ENCODE measurements at regions not wholly inside any gene's neighbourhood (a gene's known extent, or its start where the extent isn't known, plus 50 kb on each side); places are given as distances from the start of the nearest gene placed in this dataset.

DNA sequence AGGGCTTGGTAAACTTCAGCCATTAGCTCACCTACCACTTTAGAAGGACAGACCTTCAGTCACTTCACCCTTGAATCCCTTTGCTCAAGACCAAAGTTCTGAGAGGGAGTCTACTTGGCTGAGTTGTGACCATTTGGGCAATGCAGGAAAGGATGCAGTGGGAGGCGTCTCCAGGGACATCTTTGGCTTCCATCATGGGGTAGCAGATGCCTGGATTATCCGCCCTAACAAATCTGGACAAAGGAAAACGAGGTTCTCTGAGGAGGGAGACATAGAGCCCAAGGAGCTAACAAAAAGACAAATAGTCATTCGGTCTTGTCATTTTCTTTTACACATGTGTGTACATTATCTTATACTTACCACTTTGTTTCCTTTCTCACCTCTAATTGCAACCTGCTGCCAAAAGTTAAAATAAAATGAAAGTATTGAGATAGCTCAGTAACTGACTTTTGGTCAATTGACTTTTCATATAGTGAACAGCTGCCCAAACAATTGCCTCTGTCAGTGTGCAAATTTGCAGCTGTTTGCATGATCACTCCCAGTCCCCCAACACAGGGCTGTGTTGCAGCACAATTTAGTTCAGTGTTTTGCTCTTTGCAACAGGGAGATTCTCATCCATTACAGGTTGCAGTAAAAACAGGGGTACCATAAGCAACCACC lies 108.9 kb upstream of the EEF2KMT start:
- no peak for TF ChIP-seq FOXM1 (IDR thresholded peaks at IDR 0.05; ENCODE audit: borderline replicate concordance, low read depth)
- no peak for TF ChIP-seq YY1 (IDR thresholded peaks at IDR 0.05; ENCODE audit: low read depth)
- TF ChIP-seq CREB1 (IDR thresholded peaks at IDR 0.05; ENCODE audit: low read depth): no peak

DNA sequence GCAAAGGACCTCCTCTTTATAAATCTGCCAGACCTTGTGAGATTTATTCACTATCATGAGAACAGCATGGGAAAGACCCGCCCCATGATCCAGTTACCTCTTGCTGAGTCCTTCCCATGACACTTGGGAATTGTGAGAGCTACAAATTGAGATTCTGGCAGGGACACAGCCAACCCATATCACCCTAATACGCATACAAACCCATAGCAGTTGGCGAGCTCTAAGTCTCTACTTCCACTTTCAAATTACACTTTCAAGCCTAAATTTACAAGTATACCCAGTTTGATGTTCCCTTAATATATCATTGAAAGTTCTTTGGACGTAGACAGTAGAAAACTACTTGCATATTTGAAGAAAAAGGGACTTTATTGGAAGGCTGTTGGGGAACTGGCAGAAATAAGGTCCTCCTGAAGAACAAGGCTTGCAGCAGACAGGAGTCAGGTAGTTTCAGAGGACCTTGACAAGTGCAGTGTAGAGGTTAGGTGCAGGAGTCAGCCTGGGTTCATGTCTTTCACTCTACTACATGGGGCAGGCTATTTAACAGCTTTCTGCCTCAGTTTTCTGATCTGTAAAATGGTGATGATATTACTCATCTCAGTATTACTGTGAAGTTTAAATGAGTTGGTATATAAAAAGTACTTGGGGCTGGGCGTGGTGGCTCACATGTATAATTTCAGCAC lies 107.9 kb upstream of the EEF2KMT start:
- no peak for TF ChIP-seq CREB1 (IDR thresholded peaks at IDR 0.05; ENCODE audit: low read depth)
- TF ChIP-seq RAD21 (IDR thresholded peaks at IDR 0.05; ENCODE audit: low read depth): no peak
- TF ChIP-seq EGR1 (IDR thresholded peaks at IDR 0.05): no peak
- no peak for TF ChIP-seq CEBPB (IDR thresholded peaks at IDR 0.05)
- TF ChIP-seq TAF1 (IDR thresholded peaks at IDR 0.05; ENCODE audit: low read depth): no peak
- no peak for TF ChIP-seq TCF12 (IDR thresholded peaks at IDR 0.05; ENCODE audit: low read depth)
- no peak for TF ChIP-seq TEAD4 (IDR thresholded peaks at IDR 0.05)

DNA sequence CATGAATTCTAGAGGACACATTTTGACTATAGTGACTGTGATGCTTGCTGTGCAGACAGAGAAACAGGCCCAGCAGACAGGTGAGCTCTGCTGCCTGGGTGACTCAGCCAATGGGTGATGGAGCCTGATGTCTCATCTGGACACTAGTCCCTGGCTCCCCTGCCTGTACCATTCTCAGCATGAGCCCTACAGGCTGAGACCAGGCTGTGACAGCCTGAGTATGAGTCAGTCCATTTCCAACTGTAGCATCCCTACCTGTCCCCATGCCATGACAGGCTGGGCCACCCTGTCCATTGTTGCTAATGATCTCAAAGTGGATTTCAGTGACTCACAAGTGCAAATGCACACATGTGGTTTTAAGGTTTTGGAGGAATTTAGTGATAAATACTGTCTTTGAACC lies 102.5 kb upstream of the EEF2KMT start:
- TF ChIP-seq RAD21 (IDR thresholded peaks at IDR 0.05; ENCODE audit: low read depth) (no peak), EP300 (IDR thresholded peaks at IDR 0.05; ENCODE audit: borderline replicate concordance) (no peak), CEBPB (IDR thresholded peaks at IDR 0.05) (no peak), FOXM1 (IDR thresholded peaks at IDR 0.05; ENCODE audit: borderline replicate concordance, low read depth) (no peak), ZBTB7A (IDR thresholded peaks at IDR 0.05; ENCODE audit: low read depth) (no peak), NFIC (IDR thresholded peaks at IDR 0.05) (no peak), CREB1 (IDR thresholded peaks at IDR 0.05; ENCODE audit: low read depth) (no peak), TAF1 (IDR thresholded peaks at IDR 0.05; ENCODE audit: low read depth) (no peak), MAX (IDR thresholded peaks at IDR 0.05) (no peak)
- TF ChIP-seq, protein P1, sequence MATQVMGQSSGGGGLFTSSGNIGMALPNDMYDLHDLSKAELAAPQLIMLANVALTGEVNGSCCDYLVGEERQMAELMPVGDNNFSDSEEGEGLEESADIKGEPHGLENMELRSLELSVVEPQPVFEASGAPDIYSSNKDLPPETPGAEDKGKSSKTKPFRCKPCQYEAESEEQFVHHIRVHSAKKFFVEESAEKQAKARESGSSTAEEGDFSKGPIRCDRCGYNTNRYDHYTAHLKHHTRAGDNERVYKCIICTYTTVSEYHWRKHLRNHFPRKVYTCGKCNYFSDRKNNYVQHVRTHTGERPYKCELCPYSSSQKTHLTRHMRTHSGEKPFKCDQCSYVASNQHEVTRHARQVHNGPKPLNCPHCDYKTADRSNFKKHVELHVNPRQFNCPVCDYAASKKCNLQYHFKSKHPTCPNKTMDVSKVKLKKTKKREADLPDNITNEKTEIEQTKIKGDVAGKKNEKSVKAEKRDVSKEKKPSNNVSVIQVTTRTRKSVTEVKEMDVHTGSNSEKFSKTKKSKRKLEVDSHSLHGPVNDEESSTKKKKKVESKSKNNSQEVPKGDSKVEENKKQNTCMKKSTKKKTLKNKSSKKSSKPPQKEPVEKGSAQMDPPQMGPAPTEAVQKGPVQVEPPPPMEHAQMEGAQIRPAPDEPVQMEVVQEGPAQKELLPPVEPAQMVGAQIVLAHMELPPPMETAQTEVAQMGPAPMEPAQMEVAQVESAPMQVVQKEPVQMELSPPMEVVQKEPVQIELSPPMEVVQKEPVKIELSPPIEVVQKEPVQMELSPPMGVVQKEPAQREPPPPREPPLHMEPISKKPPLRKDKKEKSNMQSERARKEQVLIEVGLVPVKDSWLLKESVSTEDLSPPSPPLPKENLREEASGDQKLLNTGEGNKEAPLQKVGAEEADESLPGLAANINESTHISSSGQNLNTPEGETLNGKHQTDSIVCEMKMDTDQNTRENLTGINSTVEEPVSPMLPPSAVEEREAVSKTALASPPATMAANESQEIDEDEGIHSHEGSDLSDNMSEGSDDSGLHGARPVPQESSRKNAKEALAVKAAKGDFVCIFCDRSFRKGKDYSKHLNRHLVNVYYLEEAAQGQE (IDR thresholded peaks at IDR 0.05; ENCODE audit: low read depth): no peak
- TF ChIP-seq, protein P2, sequence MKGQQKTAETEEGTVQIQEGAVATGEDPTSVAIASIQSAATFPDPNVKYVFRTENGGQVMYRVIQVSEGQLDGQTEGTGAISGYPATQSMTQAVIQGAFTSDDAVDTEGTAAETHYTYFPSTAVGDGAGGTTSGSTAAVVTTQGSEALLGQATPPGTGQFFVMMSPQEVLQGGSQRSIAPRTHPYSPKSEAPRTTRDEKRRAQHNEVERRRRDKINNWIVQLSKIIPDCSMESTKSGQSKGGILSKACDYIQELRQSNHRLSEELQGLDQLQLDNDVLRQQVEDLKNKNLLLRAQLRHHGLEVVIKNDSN (IDR thresholded peaks at IDR 0.05): no peak

DNA sequence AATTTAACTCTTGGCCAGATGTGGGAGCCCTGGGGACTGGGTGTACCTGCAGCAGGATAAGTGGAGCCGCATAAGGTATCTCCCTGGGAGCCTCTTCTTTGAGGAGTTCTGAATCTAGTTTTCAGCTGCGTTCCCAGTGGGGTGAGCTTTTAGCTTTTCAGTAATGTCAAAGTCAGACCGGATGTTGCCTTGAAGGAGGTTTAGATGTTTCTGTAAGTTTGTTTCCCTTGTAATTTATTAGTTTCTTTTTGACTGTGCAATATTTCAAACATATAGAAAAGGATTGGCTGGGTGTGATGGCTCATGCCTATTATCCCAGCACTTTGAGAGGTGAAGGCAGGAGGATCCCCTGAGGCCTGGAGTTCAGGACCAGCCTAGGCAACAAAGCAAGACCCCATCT lies 98.6 kb upstream of the EEF2KMT start:
- TF ChIP-seq ZBTB7A (IDR thresholded peaks at IDR 0.05; ENCODE audit: low read depth) (no peak), MAX (IDR thresholded peaks at IDR 0.05) (no peak), NFIC (IDR thresholded peaks at IDR 0.05) (no peak), TAF1 (IDR thresholded peaks at IDR 0.05; ENCODE audit: low read depth) (no peak), EGR1 (IDR thresholded peaks at IDR 0.05) (no peak), YY1 (IDR thresholded peaks at IDR 0.05; ENCODE audit: low read depth) (no peak), CEBPB (IDR thresholded peaks at IDR 0.05) (no peak), RAD21 (IDR thresholded peaks at IDR 0.05; ENCODE audit: low read depth) (no peak), FOXM1 (IDR thresholded peaks at IDR 0.05; ENCODE audit: borderline replicate concordance, low read depth) (no peak), EP300 (IDR thresholded peaks at IDR 0.05; ENCODE audit: borderline replicate concordance) (no peak), CREB1 (IDR thresholded peaks at IDR 0.05; ENCODE audit: low read depth) (no peak), TCF12 (IDR thresholded peaks at IDR 0.05; ENCODE audit: low read depth) (no peak), TEAD4 (IDR thresholded peaks at IDR 0.05) (no peak)
- TF ChIP-seq, protein P2 (IDR thresholded peaks at IDR 0.05): no peak
- TF ChIP-seq, protein P1 (IDR thresholded peaks at IDR 0.05; ENCODE audit: low read depth): no peak

DNA sequence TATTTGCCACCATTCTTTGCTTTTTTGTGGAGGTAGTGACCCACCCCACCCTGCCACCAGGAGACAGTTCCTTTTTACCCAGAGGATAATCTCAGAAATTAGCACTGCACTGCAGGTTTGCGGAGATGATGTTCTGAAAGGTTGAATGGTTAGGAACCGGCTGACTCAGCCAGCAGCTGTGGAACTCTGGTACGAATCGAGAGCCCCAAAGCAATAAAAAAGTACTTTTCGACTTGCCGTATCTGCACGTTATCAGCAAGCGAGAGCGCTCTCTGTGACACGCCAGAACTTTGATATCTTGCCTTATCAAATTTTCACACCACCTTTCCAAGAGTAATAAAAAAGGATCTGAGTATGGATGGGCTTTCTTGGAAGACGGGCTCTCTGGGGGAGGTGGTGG lies 96.3 kb upstream of the EEF2KMT start:
- TF ChIP-seq MAX (IDR thresholded peaks at IDR 0.05): no peak
- TF ChIP-seq FOXM1 (IDR thresholded peaks at IDR 0.05; ENCODE audit: borderline replicate concordance, low read depth): no peak
- TF ChIP-seq TEAD4 (IDR thresholded peaks at IDR 0.05): no peak
- no peak for TF ChIP-seq TCF12 (IDR thresholded peaks at IDR 0.05; ENCODE audit: low read depth)
- TF ChIP-seq, protein P1 (IDR thresholded peaks at IDR 0.05; ENCODE audit: low read depth): no peak
- no peak for TF ChIP-seq RAD21 (IDR thresholded peaks at IDR 0.05; ENCODE audit: low read depth)
- no peak for TF ChIP-seq EGR1 (IDR thresholded peaks at IDR 0.05)
- no peak for TF ChIP-seq EP300 (IDR thresholded peaks at IDR 0.05; ENCODE audit: borderline replicate concordance)
- no peak for TF ChIP-seq CREB1 (IDR thresholded peaks at IDR 0.05; ENCODE audit: low read depth)
- no peak for TF ChIP-seq NFIC (IDR thresholded peaks at IDR 0.05)
- TF ChIP-seq CEBPB (IDR thresholded peaks at IDR 0.05): no peak
- TF ChIP-seq YY1 (IDR thresholded peaks at IDR 0.05; ENCODE audit: low read depth): no peak
- no peak for TF ChIP-seq ZBTB7A (IDR thresholded peaks at IDR 0.05; ENCODE audit: low read depth)
- TF ChIP-seq, protein P2 (IDR thresholded peaks at IDR 0.05): no peak
- TF ChIP-seq TAF1 (IDR thresholded peaks at IDR 0.05; ENCODE audit: low read depth): no peak

All from Ishikawa (cell line).